Activated naive CD4-positive, alpha-beta T cell treated with anti-CD3 and anti-CD28 coated beads, Interleukin-2, amount 50 U/mL, for 72 hours (primary cell): ENCODE measurements at regions not wholly inside any gene's neighbourhood (a gene's known extent, or its start where the extent isn't known, plus 50 kb on each side); places are given as distances from the start of the nearest gene placed in this dataset.
A peak's percentile ranks its signal among the peaks of the same experiment; 100 is the strongest.

Experiments used
- ATAC-seq, 2 donors: fragments of 150-1000 bp; cut with Tn5 transposase; 2 replicates each; pipeline ENCODE4 v1.10.0; 2021; ENCODE audit warnings: mild to moderate bottlenecking in 2 of 2, moderate library complexity in 2 of 2
- DNase-seq, 2 donors: peaks; one replicate each; pipeline ENCODE4 v3.0.0; 2021 to 2022; ENCODE audit warnings: low spot score in 2 of 2
- H3K27ac Mint-ChIP-seq, 2 donors: one replicate each; pipeline ENCODE4 v1.8.0; 2022; ENCODE audit warnings: mild to moderate bottlenecking in 2 of 2, mixed read lengths in 2 of 2
- H3K36me3 Mint-ChIP-seq, 2 donors: one replicate each; pipeline ENCODE4 v1.8.0; 2022; ENCODE audit warnings: mixed read lengths in 2 of 2
- H3K9me3 Mint-ChIP-seq, 2 donors: one replicate each; pipeline ENCODE4 v1.8.0; 2022; ENCODE audit warnings: mixed read lengths in 2 of 2

GRCh38 chr20:50409495-50409894 lies 100.7 kb upstream of the PTPN1 start:
- no peaks in the 10 kb centered on the region for H3K9me3 Mint-ChIP-seq
- no peaks in the 10 kb centered on the region for H3K36me3 Mint-ChIP-seq
- ATAC-seq (no peak), DNase-seq (no peak)
- H3K27ac Mint-ChIP-seq, result no peak overlapping the region

GRCh38 chr20:50410343-50410742 lies 99.8 kb upstream of the PTPN1 start:
- no peak for DNase-seq
- no peaks in the 10 kb centered on the region for H3K9me3 Mint-ChIP-seq
- H3K36me3 Mint-ChIP-seq, result no peaks in the 10 kb centered on the region
- H3K27ac Mint-ChIP-seq, result no peak overlapping the region
- ATAC-seq, result no peak

- H3K36me3 Mint-ChIP-seq, result no peaks in the 10 kb centered on the region
- no peak for ATAC-seq
- DNase-seq, result no peak
- H3K27ac Mint-ChIP-seq, result no peak overlapping the region
- H3K9me3 Mint-ChIP-seq, result no peaks in the 10 kb centered on the region
These were observed 98.1 kb upstream of the PTPN1 start for GRCh38 chr20:50412069-50412468.

GRCh38 chr20:50412499-50412898 lies 97.7 kb upstream of the PTPN1 start:
- H3K9me3 Mint-ChIP-seq, result no peaks in the 10 kb centered on the region
- no peak for ATAC-seq
- no peaks in the 10 kb centered on the region for H3K36me3 Mint-ChIP-seq
- no peak for DNase-seq
- no peak overlapping the region for H3K27ac Mint-ChIP-seq

- no peaks in the 10 kb centered on the region for H3K36me3 Mint-ChIP-seq
- ATAC-seq, result no peak
These were observed 97.1 kb upstream of the PTPN1 start for GRCh38 chr20:50413088-50413500.

GRCh38 chr20:50415021-50415515 lies 95.1 kb upstream of the PTPN1 start:
- Mint-ChIP-seq H3K9me3 (no peaks in the 10 kb centered on the region), H3K36me3 (no peaks in the 10 kb centered on the region), H3K27ac (no peak overlapping the region)
- no peak for DNase-seq
- no peak for ATAC-seq

More at GRCh38 chr20:50413088-50413500, 97.1 kb upstream of the PTPN1 start:
- H3K9me3 Mint-ChIP-seq, result no peaks in the 10 kb centered on the region
- H3K27ac Mint-ChIP-seq, result no peak overlapping the region
- no peak for DNase-seq

GRCh38 chr20:50415516-50416268 lies 94.5 kb upstream of the PTPN1 start:
- H3K9me3 Mint-ChIP-seq, result no peaks in the 10 kb centered on the region
- H3K36me3 Mint-ChIP-seq, result no peaks in the 10 kb centered on the region
- peak overlapping the region in 1 of 2 donors; percentile 54 for H3K27ac Mint-ChIP-seq
- no peak for ATAC-seq
- no peak for DNase-seq

GRCh38 chr20:50416269-50417022 lies 93.7 kb upstream of the PTPN1 start:
- DNase-seq, result no peak
- H3K9me3 Mint-ChIP-seq, result no peaks in the 10 kb centered on the region
- H3K36me3 Mint-ChIP-seq, result no peaks in the 10 kb centered on the region
- ATAC-seq, result no peak
- H3K27ac Mint-ChIP-seq, result no peak overlapping the region

GRCh38 chr20:50417023-50417329 lies 93.2 kb upstream of the PTPN1 start:
- Mint-ChIP-seq H3K27ac (no peak overlapping the region), H3K9me3 (peaks cover 0 to 5% of the 10 kb centered on the region in 2 donors), H3K36me3 (no peaks in the 10 kb centered on the region)
- ATAC-seq, result no peak
- no peak for DNase-seq

- Mint-ChIP-seq H3K36me3 (no peaks in the 10 kb centered on the region), H3K9me3 (peaks cover 0 to 5% of the 10 kb centered on the region in 2 donors), H3K27ac (no peak overlapping the region)
- ATAC-seq, result no peak
- no peak for DNase-seq
These were observed 92.5 kb upstream of the PTPN1 start for GRCh38 chr20:50417484-50418235.

- Mint-ChIP-seq H3K27ac (no peak overlapping the region), H3K36me3 (no peaks in the 10 kb centered on the region), H3K9me3 (peaks cover 0 to 5% of the 10 kb centered on the region in 2 donors)
- ATAC-seq, result no peak
- DNase-seq, result no peak
These were observed 91.1 kb upstream of the PTPN1 start for GRCh38 chr20:50418890-50419642.

GRCh38 chr20:50420380-50420779 lies 89.8 kb upstream of the PTPN1 start:
- Mint-ChIP-seq H3K9me3 (peaks cover 0 to 5% of the 10 kb centered on the region in 2 donors), H3K36me3 (no peaks in the 10 kb centered on the region), H3K27ac (no peak overlapping the region)
- DNase-seq (no peak), ATAC-seq (no peak)

- no peaks in the 10 kb centered on the region for H3K36me3 Mint-ChIP-seq
- H3K9me3 Mint-ChIP-seq, result peaks cover 0 to 5% of the 10 kb centered on the region in 2 donors
- DNase-seq (no peak), ATAC-seq (no peak)
- H3K27ac Mint-ChIP-seq, result no peak overlapping the region
These were observed 88.5 kb upstream of the PTPN1 start for GRCh38 chr20:50421356-50422340.

- Mint-ChIP-seq H3K27ac (no peak overlapping the region), H3K9me3 (peaks cover 0 to 5% of the 10 kb centered on the region in 2 donors), H3K36me3 (no peaks in the 10 kb centered on the region)
- no peak for DNase-seq
- ATAC-seq, result no peak
These were observed 86.4 kb upstream of the PTPN1 start for GRCh38 chr20:50423758-50424157.

- no peak for DNase-seq
- Mint-ChIP-seq H3K36me3 (no peaks in the 10 kb centered on the region), H3K9me3 (peaks cover 0 to 5% of the 10 kb centered on the region in 2 donors), H3K27ac (no peak overlapping the region)
- ATAC-seq, result peak in 1 of 2 donors; percentile 18
These were observed 85.1 kb upstream of the PTPN1 start for GRCh38 chr20:50425076-50425475.
